ENCODE measurements at regions not wholly inside any gene's neighbourhood (a gene's known extent, or its start where the extent isn't known, plus 50 kb on each side); places are given as distances from the start of the nearest gene placed in this dataset.

GRCh38 chr7:118057404-118057803 is 126.6 kb upstream of the LSM8 start:
- Histone ChIP-seq H3K9me3 (ENCODE audit: insufficient read depth, low read length) (no peaks in the 10 kb centered on the region), H3K79me2 (ENCODE audit: low read length) (no peaks in the 10 kb centered on the region), H2AFZ (ENCODE audit: low read depth, low read length) (no peak overlapping the region), H3K36me3 (replicated peaks; ENCODE audit: low read depth, low read length) (no peaks in the 10 kb centered on the region), H3K4me3 (ENCODE audit: low read length) (no peak overlapping the region), H3K27me3 (ENCODE audit: low read depth, low read length) (no peaks in the 10 kb centered on the region), H3K27ac (ENCODE audit: low read length) (no peak overlapping the region), H4K20me1 (ENCODE audit: insufficient read depth, low read length) (no peaks in the 10 kb centered on the region), H3K9ac (ENCODE audit: low read length) (no peak overlapping the region), H3K4me2 (ENCODE audit: low read length) (no peak overlapping the region), H3K4me1 (ENCODE audit: low read length) (peaks cover 8% of the 10 kb centered on the region)
- no peak for TF ChIP-seq CTCF (IDR thresholded peaks at IDR 0.05; ENCODE audit: low read depth, low read length)
- no peak for TF ChIP-seq EZH2phosphoT487 (IDR thresholded peaks at IDR 0.05; ENCODE audit: low read depth)

- Histone ChIP-seq H3K4me1 (ENCODE audit: low read length) (peaks cover 8% of the 10 kb centered on the region), H4K20me1 (ENCODE audit: insufficient read depth, low read length) (no peaks in the 10 kb centered on the region), H3K27me3 (ENCODE audit: low read depth, low read length) (no peaks in the 10 kb centered on the region), H3K79me2 (ENCODE audit: low read length) (no peaks in the 10 kb centered on the region), H3K4me2 (ENCODE audit: low read length) (no peak overlapping the region), H3K4me3 (ENCODE audit: low read length) (no peak overlapping the region), H3K27ac (ENCODE audit: low read length) (no peak overlapping the region), H3K36me3 (replicated peaks; ENCODE audit: low read depth, low read length) (no peaks in the 10 kb centered on the region), H3K9me3 (ENCODE audit: insufficient read depth, low read length) (no peaks in the 10 kb centered on the region), H2AFZ (ENCODE audit: low read depth, low read length) (no peak overlapping the region), H3K9ac (ENCODE audit: low read length) (no peak overlapping the region)
- TF ChIP-seq EZH2phosphoT487 (IDR thresholded peaks at IDR 0.05; ENCODE audit: low read depth), result no peak
- no peak for TF ChIP-seq CTCF (IDR thresholded peaks at IDR 0.05; ENCODE audit: low read depth, low read length)
These were observed 124.8 kb upstream of the LSM8 start for GRCh38 chr7:118059209-118059608.

GRCh38 chr7:118060692-118061091 is 123.3 kb upstream of the LSM8 start:
- H3K4me1 ChIP-seq (ENCODE audit: low read length), result peaks cover 8% of the 10 kb centered on the region
- H3K36me3 ChIP-seq (replicated peaks; ENCODE audit: low read depth, low read length), result no peaks in the 10 kb centered on the region
- H3K79me2 ChIP-seq (ENCODE audit: low read length), result no peaks in the 10 kb centered on the region
- H4K20me1 ChIP-seq (ENCODE audit: insufficient read depth, low read length), result no peaks in the 10 kb centered on the region
- no peak overlapping the region for H2AFZ ChIP-seq (ENCODE audit: low read depth, low read length)
- no peaks in the 10 kb centered on the region for H3K27me3 ChIP-seq (ENCODE audit: low read depth, low read length)
- H3K9me3 ChIP-seq (ENCODE audit: insufficient read depth, low read length), result no peaks in the 10 kb centered on the region
- H3K4me3 ChIP-seq (ENCODE audit: low read length), result no peak overlapping the region
- TF ChIP-seq CTCF (IDR thresholded peaks at IDR 0.05; ENCODE audit: low read depth, low read length) (no peak), EZH2phosphoT487 (IDR thresholded peaks at IDR 0.05; ENCODE audit: low read depth) (no peak)
- no peak overlapping the region for H3K9ac ChIP-seq (ENCODE audit: low read length)
- H3K27ac ChIP-seq (ENCODE audit: low read length), result no peak overlapping the region
- H3K4me2 ChIP-seq (ENCODE audit: low read length), result no peak overlapping the region

GRCh38 chr7:118061386-118061785 is 122.6 kb upstream of the LSM8 start:
- H3K79me2 ChIP-seq (ENCODE audit: low read length), result no peaks in the 10 kb centered on the region
- H3K4me2 ChIP-seq (ENCODE audit: low read length), result no peak overlapping the region
- H3K9me3 ChIP-seq (ENCODE audit: insufficient read depth, low read length), result no peaks in the 10 kb centered on the region
- TF ChIP-seq EZH2phosphoT487 (IDR thresholded peaks at IDR 0.05; ENCODE audit: low read depth) (no peak), CTCF (IDR thresholded peaks at IDR 0.05; ENCODE audit: low read depth, low read length) (no peak)
- H3K27ac ChIP-seq (ENCODE audit: low read length), result no peak overlapping the region
- no peaks in the 10 kb centered on the region for H3K36me3 ChIP-seq (replicated peaks; ENCODE audit: low read depth, low read length)
- H3K4me3 ChIP-seq (ENCODE audit: low read length), result no peak overlapping the region
- H2AFZ ChIP-seq (ENCODE audit: low read depth, low read length), result no peak overlapping the region
- H4K20me1 ChIP-seq (ENCODE audit: insufficient read depth, low read length), result no peaks in the 10 kb centered on the region
- peaks cover 8% of the 10 kb centered on the region for H3K4me1 ChIP-seq (ENCODE audit: low read length)
- no peak overlapping the region for H3K9ac ChIP-seq (ENCODE audit: low read length)
- no peaks in the 10 kb centered on the region for H3K27me3 ChIP-seq (ENCODE audit: low read depth, low read length)

Data from OCI-LY3 (cell line).